Inflammatory macrophage treated with lipopolysaccharide for 4 hours (primary cell): ENCODE measurements at regions not wholly inside any gene's neighbourhood (a gene's known extent, or its start where the extent isn't known, plus 50 kb on each side); places are given as distances from the start of the nearest gene placed in this dataset.
"Not testable (repeated sequence)": the region's sequence is repeated elsewhere in the genome, so short reads cannot be mapped to it uniquely, and the experiment has no call there.

Experiments used
- DNase-seq: peaks from one replicate; pipeline ENCODE4 v3.0.0-alpha.2; 2020

- DNase-seq, result not testable (repeated sequence)
Measured at GRCh38 chr12:3424796-3425195, 66.2 kb upstream of the PRMT8 start.

- no peak for DNase-seq
Measured at GRCh38 chr12:3427956-3428355, 63.0 kb upstream of the PRMT8 start.

GRCh38 chr12:3428631-3429030, 62.4 kb upstream of the PRMT8 start:
- DNase-seq, result no peak

- DNase-seq, result not testable (repeated sequence)
Measured at GRCh38 chr12:3429523-3429922, 61.5 kb upstream of the PRMT8 start.

GRCh38 chr12:3431686-3432085, 59.3 kb upstream of the PRMT8 start:
- no peak for DNase-seq

GRCh38 chr12:3432176-3432742, 58.7 kb upstream of the PRMT8 start:
- DNase-seq, result no peak

GRCh38 chr12:3432868-3433267, 58.1 kb upstream of the PRMT8 start:
- DNase-seq, result no peak

- no peak for DNase-seq
Measured at GRCh38 chr12:3436461-3437065, 54.4 kb upstream of the PRMT8 start.

GRCh38 chr12:3437986-3438385, 53.0 kb upstream of the PRMT8 start:
- no peak for DNase-seq

GRCh38 chr12:3438401-3438800, 52.6 kb upstream of the PRMT8 start:
- no peak for DNase-seq
